ENCODE measurements at regions not wholly inside any gene's neighbourhood (a gene's known extent, or its start where the extent isn't known, plus 50 kb on each side); places are given as distances from the start of the nearest gene placed in this dataset.

GRCh38 chr3:176739159-176739558, 458.1 kb downstream of the TBL1XR1 start:
- no peaks in the 10 kb centered on the region for H3K27me3 Mint-ChIP-seq
- H3K9me3 Mint-ChIP-seq (ENCODE audit: low read depth) = no peaks in the 10 kb centered on the region
- no peaks in the 10 kb centered on the region for H3K36me3 Mint-ChIP-seq
- CTCF ChIA-PET = no interaction called here
- no peak overlapping the region for H3K4me3 Mint-ChIP-seq
- no peak for ATAC-seq
- H3K4me1 Mint-ChIP-seq = no peaks in the 10 kb centered on the region
- DNase-seq = no peak
- no peak overlapping the region for H3K27ac Mint-ChIP-seq

- no peaks in the 10 kb centered on the region for H3K27me3 Mint-ChIP-seq
- H3K9me3 Mint-ChIP-seq (ENCODE audit: low read depth) = no peaks in the 10 kb centered on the region
- no peak overlapping the region for H3K4me3 Mint-ChIP-seq
- no peak overlapping the region for H3K27ac Mint-ChIP-seq
- no peak for DNase-seq
- no peak for ATAC-seq
- no peaks in the 10 kb centered on the region for H3K36me3 Mint-ChIP-seq
- CTCF ChIA-PET = no interaction called here
- no peaks in the 10 kb centered on the region for H3K4me1 Mint-ChIP-seq
These were observed 459.7 kb downstream of the TBL1XR1 start for GRCh38 chr3:176737480-176738110.

GRCh38 chr3:176734146-176734545, 463.1 kb downstream of the TBL1XR1 start:
- CTCF ChIA-PET = no interaction called here
- H3K27ac Mint-ChIP-seq = no peak overlapping the region
- no peaks in the 10 kb centered on the region for H3K9me3 Mint-ChIP-seq (ENCODE audit: low read depth)
- ATAC-seq (no peak), DNase-seq (no peak)
- no peaks in the 10 kb centered on the region for H3K4me1 Mint-ChIP-seq
- H3K4me3 Mint-ChIP-seq = no peak overlapping the region
- H3K27me3 Mint-ChIP-seq = no peaks in the 10 kb centered on the region
- no peaks in the 10 kb centered on the region for H3K36me3 Mint-ChIP-seq

GRCh38 chr3:176724394-176724759, 472.9 kb downstream of the TBL1XR1 start:
- no peak for DNase-seq
- Mint-ChIP-seq H3K27me3 (no peaks in the 10 kb centered on the region), H3K36me3 (no peaks in the 10 kb centered on the region), H3K9me3 (ENCODE audit: low read depth) (no peaks in the 10 kb centered on the region), H3K4me1 (no peaks in the 10 kb centered on the region), H3K4me3 (no peak overlapping the region), H3K27ac (no peak overlapping the region)
- CTCF ChIA-PET = no interaction called here
- ATAC-seq = no peak

GRCh38 chr3:176723758-176724393, 473.4 kb downstream of the TBL1XR1 start:
- CTCF ChIA-PET = no interaction called here
- Mint-ChIP-seq H3K9me3 (ENCODE audit: low read depth) (no peaks in the 10 kb centered on the region), H3K27ac (no peak overlapping the region), H3K36me3 (no peaks in the 10 kb centered on the region), H3K4me1 (no peaks in the 10 kb centered on the region), H3K4me3 (no peak overlapping the region), H3K27me3 (no peaks in the 10 kb centered on the region)
- ATAC-seq (no peak), DNase-seq (no peak)

- ATAC-seq = no peak
- CTCF ChIA-PET = no interaction called here
These were observed 483.2 kb downstream of the TBL1XR1 start for GRCh38 chr3:176714034-176714433.

GRCh38 chr3:176712191-176712590, 485.1 kb downstream of the TBL1XR1 start:
- Mint-ChIP-seq H3K4me3 (no peak overlapping the region), H3K27me3 (no peaks in the 10 kb centered on the region), H3K9me3 (ENCODE audit: low read depth) (no peaks in the 10 kb centered on the region), H3K4me1 (no peaks in the 10 kb centered on the region), H3K36me3 (no peaks in the 10 kb centered on the region), H3K27ac (no peak overlapping the region)
- DNase-seq (no peak), ATAC-seq (no peak)
- CTCF ChIA-PET = no interaction called here

More at GRCh38 chr3:176714034-176714433, 483.2 kb downstream of the TBL1XR1 start:
- Mint-ChIP-seq H3K9me3 (ENCODE audit: low read depth) (no peaks in the 10 kb centered on the region), H3K27ac (no peak overlapping the region), H3K4me1 (no peaks in the 10 kb centered on the region), H3K4me3 (no peak overlapping the region), H3K27me3 (no peaks in the 10 kb centered on the region), H3K36me3 (no peaks in the 10 kb centered on the region)
- DNase-seq = no peak

GRCh38 chr3:176699288-176699687, 498.0 kb downstream of the TBL1XR1 start:
- H3K27me3 Mint-ChIP-seq = no peaks in the 10 kb centered on the region
- DNase-seq = no peak
- ATAC-seq = no peak
- H3K36me3 Mint-ChIP-seq = no peaks in the 10 kb centered on the region
- no peaks in the 10 kb centered on the region for H3K4me1 Mint-ChIP-seq
- no peak overlapping the region for H3K4me3 Mint-ChIP-seq
- CTCF ChIA-PET = no interaction called here
- no peaks in the 10 kb centered on the region for H3K9me3 Mint-ChIP-seq (ENCODE audit: low read depth)
- no peak overlapping the region for H3K27ac Mint-ChIP-seq

GRCh38 chr3:176697284-176697889, 499.9 kb downstream of the TBL1XR1 start:
- CTCF ChIA-PET = no interaction called here
- no peaks in the 10 kb centered on the region for H3K27me3 Mint-ChIP-seq
- no peaks in the 10 kb centered on the region for H3K36me3 Mint-ChIP-seq
- DNase-seq = no peak
- no peaks in the 10 kb centered on the region for H3K9me3 Mint-ChIP-seq (ENCODE audit: low read depth)
- ATAC-seq = no peak
- no peaks in the 10 kb centered on the region for H3K4me1 Mint-ChIP-seq
- H3K27ac Mint-ChIP-seq = no peak overlapping the region
- no peak overlapping the region for H3K4me3 Mint-ChIP-seq

- H3K36me3 Mint-ChIP-seq = no peaks in the 10 kb centered on the region
- H3K4me3 Mint-ChIP-seq = no peak overlapping the region
- H3K4me1 Mint-ChIP-seq = no peaks in the 10 kb centered on the region
- CTCF ChIA-PET = no interaction called here
- ATAC-seq (no peak), DNase-seq (no peak)
- H3K27ac Mint-ChIP-seq = no peak overlapping the region
- H3K9me3 Mint-ChIP-seq (ENCODE audit: low read depth) = no peaks in the 10 kb centered on the region
- no peaks in the 10 kb centered on the region for H3K27me3 Mint-ChIP-seq
These were observed 500.5 kb downstream of the TBL1XR1 start for GRCh38 chr3:176696816-176697215.

- Mint-ChIP-seq H3K36me3 (no peaks in the 10 kb centered on the region), H3K27ac (no peak overlapping the region), H3K27me3 (no peaks in the 10 kb centered on the region), H3K4me1 (no peaks in the 10 kb centered on the region), H3K4me3 (no peak overlapping the region), H3K9me3 (ENCODE audit: low read depth) (no peaks in the 10 kb centered on the region)
- CTCF ChIA-PET = no interaction called here
- ATAC-seq (no peak), DNase-seq (no peak)
These were observed 504.1 kb downstream of the TBL1XR1 start for GRCh38 chr3:176692966-176693785.

GRCh38 chr3:176692199-176692965, 504.9 kb downstream of the TBL1XR1 start:
- Mint-ChIP-seq H3K4me3 (no peak overlapping the region), H3K36me3 (no peaks in the 10 kb centered on the region), H3K27me3 (no peaks in the 10 kb centered on the region), H3K9me3 (ENCODE audit: low read depth) (no peaks in the 10 kb centered on the region), H3K4me1 (no peaks in the 10 kb centered on the region), H3K27ac (no peak overlapping the region)
- CTCF ChIA-PET = no interaction called here
- no peak for ATAC-seq
- DNase-seq = no peak

- Mint-ChIP-seq H3K27ac (no peak overlapping the region), H3K36me3 (no peaks in the 10 kb centered on the region), H3K9me3 (ENCODE audit: low read depth) (no peaks in the 10 kb centered on the region), H3K27me3 (no peaks in the 10 kb centered on the region), H3K4me3 (no peak overlapping the region), H3K4me1 (no peaks in the 10 kb centered on the region)
- no peak for ATAC-seq
- DNase-seq = no peak
- CTCF ChIA-PET = no interaction called here
These were observed 507.0 kb downstream of the TBL1XR1 start for GRCh38 chr3:176690083-176690869.
